ENCODE measurements at regions not wholly inside any gene's neighbourhood (a gene's known extent, or its start where the extent isn't known, plus 50 kb on each side); places are given as distances from the start of the nearest gene placed in this dataset.

- TF ChIP-seq, protein P1, sequence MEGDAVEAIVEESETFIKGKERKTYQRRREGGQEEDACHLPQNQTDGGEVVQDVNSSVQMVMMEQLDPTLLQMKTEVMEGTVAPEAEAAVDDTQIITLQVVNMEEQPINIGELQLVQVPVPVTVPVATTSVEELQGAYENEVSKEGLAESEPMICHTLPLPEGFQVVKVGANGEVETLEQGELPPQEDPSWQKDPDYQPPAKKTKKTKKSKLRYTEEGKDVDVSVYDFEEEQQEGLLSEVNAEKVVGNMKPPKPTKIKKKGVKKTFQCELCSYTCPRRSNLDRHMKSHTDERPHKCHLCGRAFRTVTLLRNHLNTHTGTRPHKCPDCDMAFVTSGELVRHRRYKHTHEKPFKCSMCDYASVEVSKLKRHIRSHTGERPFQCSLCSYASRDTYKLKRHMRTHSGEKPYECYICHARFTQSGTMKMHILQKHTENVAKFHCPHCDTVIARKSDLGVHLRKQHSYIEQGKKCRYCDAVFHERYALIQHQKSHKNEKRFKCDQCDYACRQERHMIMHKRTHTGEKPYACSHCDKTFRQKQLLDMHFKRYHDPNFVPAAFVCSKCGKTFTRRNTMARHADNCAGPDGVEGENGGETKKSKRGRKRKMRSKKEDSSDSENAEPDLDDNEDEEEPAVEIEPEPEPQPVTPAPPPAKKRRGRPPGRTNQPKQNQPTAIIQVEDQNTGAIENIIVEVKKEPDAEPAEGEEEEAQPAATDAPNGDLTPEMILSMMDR (IDR thresholded peaks at IDR 0.05) = no peak
- H3K27ac ChIP-seq = no peak overlapping the region
- H3K9me3 ChIP-seq = no peaks in the 10 kb centered on the region
- intact Hi-C loops (cut with DNase I) = no loop called here
- no peak overlapping the region for H3K4me3 ChIP-seq
- no peaks in the 10 kb centered on the region for H3K27me3 ChIP-seq
- no peak for DNase-seq (ENCODE audit: low spot score in 2 of 2)
- no peaks in the 10 kb centered on the region for H3K36me3 ChIP-seq
- peaks cover 11 to 36% of the 10 kb centered on the region in 2 donors for H3K4me1 ChIP-seq
Observed at GRCh38 chr18:61989138-61989537, 96.3 kb upstream of the RNF152 start.

DNA sequence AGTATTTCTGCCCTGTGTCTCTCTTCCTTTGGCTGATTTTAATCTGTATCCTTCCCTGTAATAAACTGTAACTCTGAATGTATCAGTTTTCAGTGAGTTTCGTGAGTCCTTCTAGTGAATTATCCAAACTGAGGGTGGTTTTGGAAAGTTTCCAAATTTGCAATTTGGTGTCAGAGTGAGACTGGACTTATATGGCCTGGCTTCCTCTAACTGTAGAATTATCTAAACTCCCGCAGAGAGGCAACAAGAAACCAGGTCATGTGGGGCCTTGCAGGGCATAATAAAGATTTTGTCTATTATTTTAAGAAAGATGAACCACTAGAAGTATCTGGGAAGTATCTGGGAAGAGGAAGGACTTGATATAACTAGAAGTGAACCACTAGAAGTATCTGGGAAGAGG lies 95.3 kb upstream of the RNF152 start:
- TF ChIP-seq, protein P1 (IDR thresholded peaks at IDR 0.05) = no peak
- intact Hi-C loops (cut with DNase I) = loop anchor here (1.0 kb wide), 1 partner anchor 10 kb away; no protein-coding TSS in a partner anchor
- no peaks in the 10 kb centered on the region for H3K27me3 ChIP-seq
- peaks cover 11 to 36% of the 10 kb centered on the region in 2 donors for H3K4me1 ChIP-seq
- no peak for DNase-seq (ENCODE audit: low spot score in 2 of 2)
- no peaks in the 10 kb centered on the region for H3K36me3 ChIP-seq
- no peak overlapping the region for H3K27ac ChIP-seq
- no peak overlapping the region for H3K4me3 ChIP-seq
- H3K9me3 ChIP-seq = no peaks in the 10 kb centered on the region

DNA sequence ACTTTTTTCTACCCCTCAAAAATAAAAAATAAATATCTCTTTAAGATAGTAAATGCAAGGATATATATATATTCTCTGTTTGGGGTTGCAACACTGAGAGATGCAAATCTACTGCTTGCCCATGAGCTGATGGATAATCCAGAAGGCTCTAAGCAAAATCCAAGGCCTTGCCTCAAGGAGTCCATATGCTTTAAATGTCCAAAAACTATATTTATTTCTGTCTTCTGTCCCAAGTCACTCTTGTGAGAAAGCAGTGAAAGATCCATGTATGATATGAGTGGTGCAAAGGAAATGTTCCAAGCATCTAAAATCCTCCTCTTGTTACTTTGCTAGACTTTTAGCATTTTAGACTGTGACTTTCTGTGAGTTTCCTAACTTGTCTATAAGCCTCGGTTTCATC lies 92.9 kb upstream of the RNF152 start:
- Histone ChIP-seq H3K27ac (peak overlapping the region in 1 of 2 donors; percentile 15), H3K27me3 (no peaks in the 10 kb centered on the region), H3K4me3 (no peak overlapping the region), H3K36me3 (no peaks in the 10 kb centered on the region), H3K4me1 (peaks cover 4 to 15% of the 10 kb centered on the region in 2 donors), H3K9me3 (no peaks in the 10 kb centered on the region)
- TF ChIP-seq, protein P1 (IDR thresholded peaks at IDR 0.05) = no peak
- no peak for DNase-seq (ENCODE audit: low spot score in 2 of 2)
- intact Hi-C loops (cut with DNase I) = no loop called here

DNA sequence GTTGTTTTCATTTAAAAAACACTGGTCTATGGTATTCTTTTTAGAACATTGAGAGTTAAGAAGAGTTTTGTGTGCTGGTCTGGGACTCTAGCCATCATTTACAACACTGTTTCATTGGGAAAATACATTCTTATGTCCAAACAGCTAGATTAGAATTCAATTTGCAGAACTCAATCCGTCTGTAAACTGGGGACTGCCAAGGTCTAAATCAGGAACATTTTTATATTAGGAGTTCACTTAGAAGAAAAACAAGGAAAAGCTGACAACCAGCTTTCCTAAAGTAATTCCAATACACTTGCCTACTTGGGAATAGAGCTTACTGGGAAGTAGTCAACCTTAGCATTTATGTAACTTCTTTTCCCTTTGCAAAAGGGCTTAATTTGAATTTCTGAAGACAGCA lies 91.5 kb upstream of the RNF152 start:
- intact Hi-C loops (cut with DNase I) = no loop called here

DNA sequence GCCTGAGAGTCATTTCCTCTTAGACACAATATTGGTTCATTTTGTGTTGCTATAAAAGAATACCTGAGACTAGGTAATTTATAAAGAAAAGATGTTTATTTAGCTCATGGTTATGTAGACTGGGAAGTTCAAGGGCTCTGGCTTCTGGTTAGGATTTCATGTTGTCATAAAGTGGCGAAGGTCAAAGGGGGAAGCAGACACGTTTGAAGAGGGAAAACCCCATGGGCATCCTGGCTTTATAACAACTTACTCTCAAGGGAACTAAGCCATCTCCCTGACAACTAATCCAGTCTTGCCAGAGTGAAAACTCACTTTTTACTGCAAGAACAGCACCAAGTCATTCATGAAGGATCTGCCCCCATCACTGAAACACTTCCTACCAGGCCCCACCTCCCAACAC lies 89.7 kb upstream of the RNF152 start:
- Histone ChIP-seq H3K4me3 (no peak overlapping the region), H3K36me3 (no peaks in the 10 kb centered on the region), H3K9me3 (no peaks in the 10 kb centered on the region), H3K4me1 (peaks cover 4 to 13% of the 10 kb centered on the region in 2 donors), H3K27ac (no peak overlapping the region), H3K27me3 (no peaks in the 10 kb centered on the region)
- intact Hi-C loops (cut with DNase I) = no loop called here
- TF ChIP-seq, protein P1 (IDR thresholded peaks at IDR 0.05) = no peak
- DNase-seq (ENCODE audit: low spot score in 2 of 2) = no peak

More for the DNA sequence above, 91.5 kb upstream of the RNF152 start:
- no peaks in the 10 kb centered on the region for H3K27me3 ChIP-seq
- DNase-seq (ENCODE audit: low spot score in 2 of 2) = no peak
- TF ChIP-seq, protein P1 (IDR thresholded peaks at IDR 0.05) = no peak
- peaks cover 4 to 13% of the 10 kb centered on the region in 2 donors for H3K4me1 ChIP-seq
- no peaks in the 10 kb centered on the region for H3K36me3 ChIP-seq
- peak overlapping the region; percentile 15 to 55 for H3K27ac ChIP-seq
- H3K9me3 ChIP-seq = no peaks in the 10 kb centered on the region
- no peak overlapping the region for H3K4me3 ChIP-seq

- TF ChIP-seq, protein P1 (IDR thresholded peaks at IDR 0.05) = no peak
- no peaks in the 10 kb centered on the region for H3K27me3 ChIP-seq
- intact Hi-C loops (cut with DNase I) = no loop called here
- no peaks in the 10 kb centered on the region for H3K36me3 ChIP-seq
- H3K4me1 ChIP-seq = peaks cover 4 to 13% of the 10 kb centered on the region in 2 donors
- H3K27ac ChIP-seq = no peak overlapping the region
- DNase-seq (ENCODE audit: low spot score in 2 of 2) = no peak
- H3K9me3 ChIP-seq = no peaks in the 10 kb centered on the region
- H3K4me3 ChIP-seq = no peak overlapping the region
Observed at GRCh38 chr18:61980355-61980754, 87.5 kb upstream of the RNF152 start.

Measured in ascending aorta (tissue), 2 donors.